Cortex of kidney (tissue), 1 donor: ENCODE measurements at regions not wholly inside any gene's neighbourhood (a gene's known extent, or its start where the extent isn't known, plus 50 kb on each side); places are given as distances from the start of the nearest gene placed in this dataset.

Experiments used
- DNase-seq: peaks from one replicate; lab custom pipeline; 2025; lab: John Stamatoyannopoulos, UW

DNA sequence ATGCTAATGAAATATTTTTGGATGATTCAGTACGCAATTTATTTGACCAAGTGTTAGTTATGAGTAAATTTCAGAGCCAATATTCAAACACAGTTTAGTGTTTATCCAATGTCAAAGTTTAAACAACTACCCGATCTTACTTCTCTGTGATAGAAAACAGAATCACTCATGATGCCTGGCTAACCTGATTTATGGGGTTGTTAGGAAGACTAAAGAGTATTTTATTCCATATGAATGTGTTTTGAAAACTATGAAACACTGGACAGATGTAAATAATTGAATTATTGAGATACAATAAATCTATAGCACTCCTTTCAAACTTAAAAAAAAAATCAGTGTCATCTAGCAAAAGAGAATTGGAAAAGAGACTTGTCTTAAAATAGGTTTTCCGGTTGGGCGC lies 1181.8 kb downstream of the EFNB2 start:
- DNase-seq, result no peak

DNA sequence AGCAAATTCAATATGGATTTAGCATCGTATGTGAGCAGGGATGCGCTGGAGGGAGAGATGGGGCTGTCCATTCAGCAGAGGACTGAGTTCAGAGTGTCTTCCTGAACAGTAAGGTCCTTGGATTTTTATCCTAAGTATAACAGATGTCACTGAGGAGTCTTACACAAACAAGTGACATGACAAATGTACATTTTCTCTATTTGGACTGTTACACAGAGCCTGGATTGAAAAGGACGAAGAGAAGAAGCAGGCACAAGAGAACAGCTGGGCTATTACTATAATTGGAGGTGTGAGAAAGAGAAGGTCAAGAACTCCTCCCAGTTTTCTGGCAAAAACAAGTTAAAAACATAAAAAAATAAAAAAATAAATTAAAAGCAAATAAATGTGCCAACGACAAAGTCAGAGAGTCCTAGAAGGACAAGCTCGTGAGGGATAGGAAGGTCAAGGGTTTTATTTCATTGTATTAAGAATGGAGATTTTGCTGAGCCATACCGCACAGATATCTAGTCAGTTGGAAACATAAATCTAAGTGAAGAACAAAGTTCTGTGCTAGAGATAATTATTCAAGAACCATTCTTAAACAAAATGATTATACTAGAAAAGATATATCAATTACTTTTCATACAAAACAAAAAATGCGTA lies 1186.3 kb downstream of the EFNB2 start:
- DNase-seq, result no peak

DNA sequence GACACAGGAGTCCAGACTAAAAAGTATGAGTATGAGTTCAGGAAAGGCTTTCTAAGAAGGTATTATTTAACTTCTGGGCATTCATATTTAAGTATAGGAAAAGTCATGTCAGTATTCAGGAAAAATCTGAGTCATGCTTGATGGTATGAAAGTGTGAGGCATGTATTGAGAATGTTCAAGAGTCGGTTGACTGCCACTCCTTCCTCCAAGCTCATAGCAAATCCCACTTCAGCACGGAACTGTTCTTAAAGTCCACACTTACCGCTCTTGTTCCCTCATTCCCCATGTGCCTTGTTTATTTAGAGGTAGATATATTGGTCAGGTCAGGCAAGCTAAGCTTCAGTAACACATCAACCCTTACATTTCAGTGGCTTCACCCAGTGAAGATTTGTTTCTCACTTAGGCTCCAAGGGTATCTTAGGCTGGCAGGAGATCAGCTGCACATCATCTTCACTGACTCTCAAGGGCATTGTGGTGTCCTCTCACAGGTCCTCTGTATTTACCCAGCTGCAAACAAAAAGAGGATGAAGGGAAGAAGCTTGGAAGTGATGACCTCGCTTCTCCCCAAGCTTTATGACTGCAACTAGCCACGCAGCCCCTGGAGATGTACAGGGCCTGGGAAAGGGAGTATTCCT lies 1189.2 kb downstream of the EFNB2 start:
- no peak for DNase-seq

DNA sequence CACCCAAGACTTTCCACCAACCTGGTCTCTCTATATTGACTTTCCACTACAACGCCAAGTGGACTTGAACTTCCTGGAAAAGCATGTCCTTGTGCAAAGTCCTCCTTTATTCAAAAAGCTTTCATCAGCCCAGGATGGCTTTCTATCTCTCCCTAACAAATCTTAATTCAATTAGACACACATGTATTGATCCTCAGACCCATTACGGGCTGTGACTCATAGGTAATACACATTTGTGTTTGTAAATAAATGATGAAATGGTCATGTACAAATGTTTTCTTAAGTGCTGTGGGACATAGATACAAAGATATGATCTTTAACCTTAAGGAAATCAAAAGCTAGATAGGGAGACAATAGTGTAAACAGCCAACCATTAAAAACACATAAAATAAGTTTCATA lies 1189.7 kb downstream of the EFNB2 start:
- no peak for DNase-seq

DNA sequence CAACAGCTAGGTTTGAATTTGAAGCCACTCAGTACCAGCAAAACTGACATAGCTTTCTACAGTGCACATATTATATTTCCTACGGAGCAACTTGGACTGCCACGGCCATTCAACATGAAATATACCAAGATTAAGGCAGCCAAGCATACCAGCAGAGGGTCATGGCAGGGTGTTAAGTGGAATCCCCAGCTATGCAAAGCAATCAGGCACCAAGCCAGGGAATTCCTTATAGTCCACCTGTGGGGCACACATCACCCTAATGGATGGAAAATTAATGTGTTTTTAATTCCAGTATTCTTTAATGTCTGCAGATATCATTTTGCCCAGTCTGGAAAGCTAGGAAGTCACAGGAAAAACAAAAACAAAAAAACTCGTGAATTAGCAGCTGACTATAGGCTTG lies 1190.3 kb downstream of the EFNB2 start:
- no peak for DNase-seq

DNA sequence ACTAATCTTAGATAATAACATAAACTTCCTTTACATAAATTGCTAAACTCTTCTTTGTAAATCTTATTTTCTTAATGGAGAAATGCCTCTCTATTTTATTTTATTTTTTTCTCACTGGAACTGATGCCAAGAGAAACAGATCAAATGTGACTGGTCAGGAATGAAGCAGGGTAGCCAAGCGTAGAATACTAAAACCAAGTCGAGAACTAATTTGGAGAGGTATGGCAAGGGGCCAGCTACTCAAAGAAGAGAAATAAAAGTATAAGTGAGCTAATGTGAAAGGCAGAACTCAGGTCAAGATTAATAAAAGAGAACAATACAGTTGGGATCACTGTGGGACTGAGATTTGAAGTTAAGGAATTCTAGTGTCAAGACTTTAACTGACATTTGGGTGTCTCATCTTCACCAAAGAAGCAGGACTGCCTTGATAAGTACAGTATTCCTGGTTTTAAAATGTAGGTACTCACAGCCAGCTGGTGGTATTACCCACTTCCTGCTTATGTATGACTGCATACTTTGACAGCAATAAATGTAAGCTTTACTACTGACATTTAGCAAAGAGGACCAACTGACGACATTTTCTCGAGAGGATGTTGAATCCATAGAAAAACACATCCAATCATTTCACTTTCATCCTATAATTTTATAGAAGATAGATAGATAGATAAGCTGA lies 1192.2 kb downstream of the EFNB2 start:
- no peak for DNase-seq

DNA sequence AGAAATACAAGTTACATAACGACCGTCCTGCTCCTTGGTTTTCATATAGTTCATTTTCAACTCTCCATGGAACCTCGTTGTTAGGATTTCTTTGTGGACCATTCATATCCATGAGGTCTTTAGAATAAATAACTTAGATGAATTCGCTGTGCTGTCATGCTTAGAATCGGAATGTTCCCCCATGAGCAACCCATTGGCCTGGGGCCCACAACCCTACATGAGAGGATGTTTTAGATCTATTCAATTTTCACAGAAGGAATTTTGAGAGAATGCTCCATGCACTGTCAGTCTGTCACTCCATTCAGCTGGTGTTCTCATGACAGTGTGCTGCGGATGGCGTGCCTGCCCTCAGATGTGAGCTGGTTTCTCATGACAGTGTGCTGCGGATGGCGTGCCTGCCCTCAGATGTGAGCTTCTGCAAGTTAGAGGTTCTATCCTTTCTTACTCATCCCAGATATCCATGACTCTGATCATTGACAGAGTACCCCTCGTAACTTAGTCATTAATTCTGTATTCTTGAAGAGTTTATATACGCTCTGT lies 1193.1 kb downstream of the EFNB2 start:
- no peak for DNase-seq

DNA sequence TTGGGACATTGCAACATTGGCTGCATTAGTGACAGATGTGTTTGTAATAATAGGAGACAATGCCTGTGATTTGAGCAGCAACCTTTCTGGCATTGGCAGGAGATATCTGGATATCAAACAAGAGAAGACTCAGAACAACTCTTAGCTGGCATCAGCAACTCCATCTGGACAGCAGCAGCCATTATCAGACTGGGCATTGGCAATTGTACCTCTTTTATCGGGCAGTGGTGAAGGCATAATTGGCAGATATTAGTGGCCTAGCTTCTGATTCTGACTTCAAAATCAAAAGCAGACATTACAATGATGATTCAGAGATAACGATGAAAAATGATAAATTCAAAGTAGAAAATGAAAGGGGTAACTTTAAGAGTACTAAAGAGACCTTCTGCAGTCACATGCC lies 1193.7 kb downstream of the EFNB2 start:
- no peak for DNase-seq

DNA sequence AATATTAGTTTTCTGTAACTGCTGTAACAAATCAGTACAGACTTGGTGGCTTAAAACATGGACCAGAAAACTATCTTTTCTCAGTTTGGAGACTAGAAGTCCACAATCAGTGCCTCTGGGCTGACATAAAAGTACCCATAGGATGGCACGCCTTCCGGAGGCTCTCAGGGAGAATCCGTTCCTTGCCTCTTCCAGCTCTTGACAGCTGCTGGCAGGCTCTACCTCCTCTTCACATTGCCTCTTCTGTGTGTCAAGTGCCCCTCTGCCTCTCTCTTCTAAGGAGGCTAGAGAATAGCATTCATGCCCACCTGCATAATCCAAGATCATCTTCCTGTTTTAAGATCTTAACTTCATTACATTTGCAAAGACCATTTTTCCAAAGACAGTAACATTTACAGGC lies 1194.2 kb downstream of the EFNB2 start:
- DNase-seq, result no peak

DNA sequence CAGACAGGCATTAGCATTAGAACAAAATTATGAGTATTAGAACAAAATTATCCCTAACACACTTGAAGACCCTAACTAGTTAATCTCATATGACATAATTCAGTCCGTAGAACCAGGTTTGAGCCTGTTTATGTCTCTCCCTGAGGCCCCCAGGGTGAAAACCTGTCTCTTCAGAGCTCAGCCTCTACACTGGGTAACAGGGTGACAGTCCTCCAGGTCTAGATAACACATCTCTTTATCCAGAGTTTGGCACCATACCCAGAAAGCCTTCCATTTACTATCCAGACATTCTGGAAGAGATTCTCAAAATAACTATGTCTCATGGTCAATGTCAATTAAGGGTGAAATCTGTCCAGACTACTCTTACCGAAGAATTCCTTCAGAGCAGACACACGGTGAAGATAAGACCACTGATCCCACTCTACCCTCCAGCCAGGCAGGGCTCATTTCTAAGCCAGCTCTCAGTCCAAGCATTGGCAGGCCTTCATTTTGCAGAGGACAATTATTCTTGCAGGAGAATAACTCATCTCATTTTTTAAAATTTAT lies 1195.3 kb downstream of the EFNB2 start:
- DNase-seq, result no peak

DNA sequence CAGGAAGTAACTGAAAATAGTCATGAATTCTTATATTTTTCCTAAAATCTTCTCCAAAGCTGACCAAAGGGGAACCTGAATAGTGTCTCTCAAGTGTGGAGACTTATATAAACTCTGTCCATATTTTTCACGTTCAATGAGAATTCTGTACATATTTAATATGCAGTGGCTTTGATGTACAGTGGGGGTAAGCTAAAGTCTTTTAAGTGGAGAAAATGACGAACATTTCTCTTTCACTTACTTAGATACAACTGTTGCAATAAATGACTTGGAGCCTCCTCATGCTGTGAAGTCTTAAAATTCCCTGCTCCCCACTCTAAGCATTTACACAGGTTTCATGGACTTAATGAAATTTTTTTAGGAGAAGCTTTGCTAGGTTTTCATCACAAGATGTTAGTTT lies 1196.7 kb downstream of the EFNB2 start:
- DNase-seq, result no peak

DNA sequence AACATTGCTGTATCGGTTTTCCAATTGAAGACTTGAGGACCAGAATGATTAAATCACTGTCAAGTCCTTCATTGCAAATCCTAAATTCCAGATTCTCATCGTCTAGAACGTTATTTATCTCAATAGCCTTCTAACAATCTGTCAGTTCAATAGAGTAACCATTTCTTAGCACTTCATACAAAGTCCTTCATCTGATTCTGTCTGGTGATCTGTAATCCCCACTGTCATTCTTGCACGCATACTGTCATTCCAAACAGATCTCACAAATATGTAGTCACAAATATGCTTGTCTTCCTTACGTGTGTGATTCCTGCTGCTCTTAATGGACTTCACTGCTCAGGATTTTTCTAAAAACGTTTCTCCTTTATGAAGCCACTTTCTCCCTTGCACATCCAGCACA lies 1197.5 kb downstream of the EFNB2 start:
- DNase-seq, result no peak

DNA sequence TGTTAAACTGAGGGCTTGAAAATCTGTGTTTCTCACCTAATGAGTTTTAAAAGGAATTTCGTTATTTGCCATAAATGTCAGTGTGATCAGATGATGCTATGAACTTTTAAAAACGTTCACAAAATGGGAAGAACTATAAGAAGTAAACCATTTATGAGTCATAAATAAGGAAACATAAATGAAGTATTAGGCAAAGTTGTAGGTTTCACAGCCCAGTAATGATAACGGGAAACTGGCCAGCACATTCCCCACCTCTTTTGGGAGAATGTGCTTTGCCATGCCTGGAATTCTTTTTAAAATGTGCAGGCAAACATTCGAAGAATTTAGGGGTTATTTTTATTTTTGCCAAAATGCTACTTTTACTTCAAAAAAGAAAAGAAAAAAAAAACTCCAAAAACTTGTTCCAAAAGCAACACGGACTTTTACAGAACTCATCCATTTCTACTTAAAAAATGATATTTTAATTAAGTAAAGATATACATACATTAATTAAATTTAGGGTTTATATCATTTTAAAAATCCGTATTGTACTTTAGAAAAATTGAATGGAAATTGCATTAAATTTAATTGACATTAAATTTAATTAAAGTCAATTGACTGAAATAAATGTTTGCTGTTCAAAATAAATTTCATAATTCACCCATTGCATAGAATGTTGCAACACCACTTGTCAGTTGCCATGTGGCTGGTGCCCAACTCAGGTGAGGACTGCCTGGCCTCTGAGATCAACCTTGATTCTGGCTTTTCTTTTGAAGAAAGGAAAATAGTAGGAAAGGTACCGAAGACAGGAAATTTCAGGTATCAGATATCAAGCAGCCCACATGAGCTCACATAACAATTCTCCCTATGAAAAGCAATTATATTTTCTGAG lies 1198.5 kb downstream of the EFNB2 start:
- no peak for DNase-seq

DNA sequence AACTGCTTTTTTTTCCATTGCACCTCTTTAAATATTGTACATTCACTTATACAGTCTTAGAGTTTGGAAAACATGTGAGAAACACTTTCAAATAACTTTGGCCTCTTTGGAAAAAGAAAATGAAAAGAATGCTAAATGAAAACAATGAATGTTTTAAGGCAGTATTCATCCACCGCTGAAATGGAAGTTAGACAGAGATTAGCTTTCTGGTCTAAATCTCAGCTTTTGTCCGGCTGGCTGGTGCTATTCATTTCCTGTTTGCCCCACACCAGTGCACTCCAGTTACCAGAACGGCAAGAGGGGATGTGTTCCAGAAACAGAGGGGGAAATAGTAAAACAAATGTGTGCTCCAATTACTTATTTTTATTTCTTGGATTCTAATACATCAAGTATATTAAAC lies 1201.3 kb downstream of the EFNB2 start:
- no peak for DNase-seq

DNA sequence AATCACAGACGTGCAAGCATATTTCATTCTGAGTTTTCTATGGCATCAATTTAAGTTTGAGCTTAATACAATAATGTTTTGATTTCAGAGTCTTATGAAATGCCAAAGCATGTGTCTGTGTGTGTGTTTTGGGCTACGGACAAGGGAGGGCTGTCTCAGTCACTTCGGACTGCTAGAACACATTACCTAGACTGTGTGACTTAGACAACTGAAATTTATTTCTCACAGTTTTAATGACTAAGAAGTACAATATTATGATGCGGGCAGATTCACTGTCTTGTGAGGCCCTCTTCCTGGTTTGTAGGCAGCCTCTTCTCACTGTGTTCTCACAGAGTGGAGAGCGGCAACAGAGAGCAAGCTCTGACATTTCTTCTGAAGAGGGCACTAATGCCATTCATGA lies 1202.0 kb downstream of the EFNB2 start:
- DNase-seq, result no peak

DNA sequence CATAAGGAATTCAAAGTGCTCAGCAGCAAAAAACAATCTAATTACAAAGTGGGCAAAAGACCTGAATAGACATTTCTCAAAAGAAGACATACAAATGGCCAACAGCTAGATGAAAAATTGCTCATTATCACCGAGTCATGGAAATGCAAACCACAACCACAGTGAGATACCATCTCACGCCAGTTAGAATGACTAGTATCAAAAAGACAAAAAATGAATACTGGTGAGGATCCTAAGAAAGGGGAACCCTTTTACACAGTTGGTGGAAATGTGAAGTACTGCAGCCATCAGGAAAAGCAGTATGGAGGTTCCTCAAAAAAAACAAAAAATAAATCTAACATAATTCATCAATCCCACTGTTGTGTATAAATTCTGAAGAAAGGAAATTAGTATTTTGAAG lies 1206.1 kb downstream of the EFNB2 start:
- no peak for DNase-seq

DNA sequence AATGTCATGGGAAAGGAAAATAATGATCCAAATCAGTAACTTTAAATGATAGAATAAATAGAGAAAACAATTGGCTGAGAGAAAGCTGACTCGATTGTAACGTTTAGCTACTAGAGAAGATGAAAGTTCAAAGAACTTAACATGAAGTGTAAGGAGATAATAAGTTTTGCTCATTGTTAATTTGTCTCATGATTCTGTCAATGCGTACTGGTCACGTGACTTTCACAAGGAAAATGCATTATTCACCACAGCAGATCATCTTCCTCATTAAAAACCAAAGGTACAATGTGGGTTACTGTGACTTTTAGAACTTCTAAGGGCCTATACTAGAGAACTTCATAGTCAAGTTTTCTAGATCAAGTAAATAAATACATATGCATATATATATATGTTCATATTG lies 1207.2 kb downstream of the EFNB2 start:
- no peak for DNase-seq

DNA sequence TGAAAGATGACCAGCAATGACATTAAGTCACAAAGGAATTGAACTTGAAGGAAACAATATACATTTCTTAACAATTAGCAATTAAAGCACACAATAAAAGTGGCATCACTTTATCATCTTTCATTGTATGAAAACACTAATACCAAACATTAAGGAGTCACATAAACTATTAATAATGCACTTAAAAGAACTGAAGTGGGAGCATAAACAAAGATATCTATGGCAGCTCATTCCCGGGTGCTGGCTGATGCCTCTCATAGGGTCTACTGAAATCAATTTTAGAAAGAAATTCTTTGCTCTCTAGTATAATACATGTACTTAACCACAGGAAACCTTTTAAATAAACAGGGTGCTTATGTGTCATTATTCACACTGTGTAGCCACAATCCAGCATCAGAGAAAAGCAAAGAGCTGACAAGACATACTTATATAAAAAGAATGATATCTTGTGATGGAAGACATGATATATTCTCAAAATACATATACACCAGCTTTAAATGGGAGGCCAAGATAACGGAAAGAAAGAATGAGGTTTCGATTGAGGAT lies 1207.8 kb downstream of the EFNB2 start:
- DNase-seq, result no peak

DNA sequence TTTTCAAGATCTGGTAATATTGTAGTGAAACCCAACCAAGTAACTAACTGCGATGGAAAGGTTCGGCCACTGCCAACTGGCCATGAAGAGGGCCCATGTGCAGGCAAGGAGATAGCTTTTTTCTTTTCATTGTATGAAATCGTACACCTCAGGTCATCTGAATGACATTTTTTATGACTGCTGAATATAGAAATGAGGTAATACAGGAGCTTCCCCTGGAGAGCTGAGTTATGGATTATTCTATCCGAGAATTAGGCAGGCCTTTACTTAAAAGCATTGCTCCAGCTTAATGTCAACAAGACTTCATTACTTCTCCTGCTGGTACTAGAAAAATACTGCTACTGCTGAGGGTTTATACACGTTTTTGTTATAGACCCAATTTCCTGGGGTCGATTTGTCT lies 1215.6 kb downstream of the EFNB2 start:
- no peak for DNase-seq

DNA sequence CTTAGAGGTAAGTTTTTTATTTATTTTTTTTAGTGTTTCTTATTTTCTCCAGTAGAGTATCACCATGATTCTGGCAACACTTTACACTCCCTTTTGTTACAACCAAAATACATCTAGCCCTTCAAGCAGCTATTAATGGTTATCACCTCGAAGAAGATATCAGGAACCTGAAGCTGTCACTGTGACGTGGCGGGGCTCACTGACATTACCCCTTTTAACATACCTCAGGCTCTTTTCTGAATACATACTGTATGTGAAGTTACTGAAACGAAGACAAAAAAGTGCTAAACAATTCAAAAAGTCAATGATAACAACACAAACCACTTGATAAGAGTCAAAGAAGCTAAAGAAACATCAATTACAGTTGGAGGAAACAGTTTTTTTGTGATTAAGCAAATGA lies 1218.7 kb downstream of the EFNB2 start:
- DNase-seq, result no peak

DNA sequence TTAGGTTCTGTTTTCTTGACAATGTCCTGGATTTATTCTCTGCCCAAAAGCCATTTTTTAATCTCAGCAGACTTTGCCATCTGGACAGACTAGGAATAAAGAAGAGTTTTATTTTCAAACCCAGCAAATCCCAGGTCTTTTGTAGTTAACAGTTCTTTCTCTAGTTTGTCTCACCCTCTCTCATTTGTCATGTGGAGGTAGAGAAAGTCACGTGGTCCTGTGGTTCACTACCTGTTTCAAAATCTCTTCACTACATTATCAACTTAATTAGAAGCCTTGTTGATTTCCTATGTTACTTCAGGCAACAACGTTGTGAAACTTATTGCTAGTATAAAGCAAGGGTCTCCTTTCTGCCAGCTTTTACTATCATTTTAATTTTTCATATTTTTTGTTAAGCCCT lies 1222.6 kb downstream of the EFNB2 start:
- DNase-seq, result no peak

DNA sequence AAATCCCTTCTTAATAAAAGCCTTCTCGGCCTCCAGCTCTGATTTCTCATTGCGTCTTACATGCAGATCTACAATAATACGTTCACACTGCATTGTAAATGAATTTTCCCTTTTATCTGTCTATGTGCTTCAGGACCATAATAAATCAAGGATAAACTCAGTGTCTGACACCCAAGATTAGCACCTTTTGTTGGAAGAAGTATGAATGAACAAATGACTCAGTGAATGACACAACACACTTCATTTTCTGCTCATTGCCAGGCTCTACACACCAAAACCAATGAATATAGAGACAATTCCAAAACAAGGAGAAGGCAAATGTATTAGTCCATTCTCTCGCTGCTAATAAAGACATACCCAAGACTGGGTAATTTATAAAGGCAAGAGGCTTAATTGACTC lies 1224.4 kb downstream of the EFNB2 start:
- no peak for DNase-seq
